GM19043 (cell line): ENCODE measurements at regions not wholly inside any gene's neighbourhood (a gene's known extent, or its start where the extent isn't known, plus 50 kb on each side); places are given as distances from the start of the nearest gene placed in this dataset.
"Not testable (repeated sequence)": the region's sequence is repeated elsewhere in the genome, so short reads cannot be mapped to it uniquely, and the experiment has no call there.

Experiments
- ATAC-seq: cut with Tn5 transposase; IDR thresholded peaks from one replicate; pipeline ENCODE4 v1.9.1; 2021; ENCODE audit warnings: low read depth; ENCODE audit not compliant: unreplicated experiment

GRCh38 chr2:82128051-82128450, 1823.5 kb upstream of the LRRTM1 start:
- ATAC-seq = no peak

DNA sequence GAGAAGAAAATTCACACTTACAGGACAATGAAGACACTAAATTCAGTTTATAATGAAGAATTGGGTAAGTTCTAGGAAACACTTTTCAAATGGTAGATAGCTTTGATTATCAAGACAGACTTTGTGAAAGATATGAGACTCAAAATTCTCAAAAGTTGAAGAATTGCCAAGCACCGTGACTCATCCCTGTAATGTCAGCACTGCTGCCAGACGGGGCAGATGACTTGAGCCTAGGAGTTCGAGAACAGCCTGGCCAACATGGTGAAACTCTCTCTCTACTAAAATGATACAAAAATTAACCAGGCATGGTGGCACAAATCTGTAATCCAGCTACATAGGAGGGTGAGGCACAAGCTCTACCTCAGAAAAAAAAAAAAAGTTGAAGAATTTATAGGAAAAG, 1820.1 kb upstream of the LRRTM1 start:
- no peak for ATAC-seq

DNA sequence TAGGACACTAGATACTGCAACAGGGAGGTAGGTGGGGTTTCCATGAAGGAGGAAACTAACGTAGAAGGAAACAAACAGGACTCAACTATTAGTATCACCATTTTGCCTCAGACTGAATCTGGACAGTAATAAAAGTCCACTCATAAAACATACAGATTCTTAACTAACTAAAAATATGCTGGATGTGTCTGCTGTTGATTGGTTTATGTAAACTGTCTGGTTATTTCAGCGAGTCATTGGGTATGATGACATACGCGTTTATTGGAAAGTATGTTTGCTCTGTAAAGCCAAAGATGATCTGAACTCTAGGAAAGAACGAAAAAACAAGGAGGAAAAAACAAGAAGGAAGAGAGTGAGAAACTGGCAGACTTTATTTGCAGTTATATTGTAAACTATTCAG, 1816.1 kb upstream of the LRRTM1 start:
- ATAC-seq = no peak

DNA sequence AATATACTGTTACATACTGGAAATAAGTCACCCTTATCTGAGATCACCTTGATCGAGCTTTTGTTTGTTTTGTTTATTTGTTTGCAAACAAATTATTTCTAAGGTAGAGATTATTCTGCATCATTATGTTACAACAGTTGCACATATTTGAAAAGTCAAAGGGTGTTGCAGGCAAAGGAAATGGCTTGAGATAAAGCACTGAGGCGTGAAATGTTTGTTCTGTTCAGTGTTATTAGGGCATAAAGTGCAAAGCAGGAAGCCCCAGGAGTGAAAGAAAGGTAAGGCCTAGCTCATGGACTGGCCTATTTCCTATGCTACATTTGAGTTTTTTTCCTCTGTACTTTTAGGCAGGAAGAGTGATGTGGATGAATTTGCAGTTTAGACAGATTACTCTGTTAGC, 1815.6 kb upstream of the LRRTM1 start:
- no peak for ATAC-seq

GRCh38 chr2:82109418-82109817, 1804.9 kb upstream of the LRRTM1 start:
- ATAC-seq = no peak

GRCh38 chr2:82098617-82099016, 1794.1 kb upstream of the LRRTM1 start:
- ATAC-seq = no peak

DNA sequence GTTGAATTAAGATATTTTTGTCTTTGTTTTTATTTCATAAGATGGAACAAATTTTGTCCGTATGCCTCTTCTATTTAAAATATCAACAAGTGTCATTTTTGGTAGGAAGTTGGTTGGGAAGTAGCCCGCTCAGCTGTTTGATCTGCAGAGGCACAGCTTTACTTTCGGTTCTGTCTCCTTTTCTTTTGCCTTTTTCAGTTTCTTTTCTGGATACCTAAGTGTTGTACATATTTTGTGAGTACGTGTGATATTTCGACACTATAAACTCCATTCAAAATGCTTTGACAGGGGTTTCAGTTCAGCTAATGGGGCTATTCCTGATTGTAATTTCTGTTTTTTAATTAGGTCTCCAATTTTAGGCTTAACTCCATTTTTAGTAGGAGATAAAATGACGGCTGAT, 1785.0 kb upstream of the LRRTM1 start:
- ATAC-seq = no peak

- no peak for ATAC-seq
These were observed 1780.3 kb upstream of the LRRTM1 start for GRCh38 chr2:82084679-82085392.

DNA sequence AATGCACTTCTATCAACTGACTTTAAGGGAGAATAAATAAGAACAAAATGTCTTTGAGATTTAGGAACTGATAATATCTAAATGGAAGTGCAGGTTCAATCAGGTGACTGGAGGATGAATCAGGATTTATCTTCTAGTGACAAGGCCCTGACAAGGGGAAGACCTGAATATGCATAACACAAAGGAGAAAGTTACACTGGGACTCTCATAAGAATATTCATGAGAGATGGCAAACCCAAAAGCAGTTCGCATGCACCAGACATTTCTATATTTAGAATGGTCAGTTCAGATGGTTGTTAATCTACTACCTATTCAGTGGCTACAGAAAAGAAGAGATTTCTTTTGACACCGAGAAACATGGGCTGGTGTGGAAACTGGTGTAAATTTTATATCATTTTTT, 1771.3 kb upstream of the LRRTM1 start:
- no peak for ATAC-seq

DNA sequence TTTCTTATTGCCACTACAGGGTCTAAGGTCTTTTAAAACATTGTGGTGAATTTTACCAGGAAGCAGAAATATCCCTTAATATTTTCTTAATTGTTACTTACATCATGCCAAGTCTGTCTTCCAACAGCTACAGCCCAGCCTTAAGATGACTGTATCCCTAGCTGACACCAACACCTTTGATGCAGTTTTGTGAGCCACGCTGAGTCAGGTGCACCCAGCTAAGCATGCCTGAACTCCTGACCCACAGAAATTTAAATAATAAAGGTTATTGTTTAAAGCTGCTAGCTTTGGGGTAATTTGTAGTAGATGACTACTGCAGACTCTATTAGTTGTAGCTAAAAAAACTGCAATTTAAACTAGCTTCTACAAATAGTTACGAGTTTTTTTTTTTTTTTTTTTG, 1757.9 kb upstream of the LRRTM1 start:
- no peak for ATAC-seq

GRCh38 chr2:82055846-82056245, 1751.3 kb upstream of the LRRTM1 start:
- ATAC-seq = no peak

DNA sequence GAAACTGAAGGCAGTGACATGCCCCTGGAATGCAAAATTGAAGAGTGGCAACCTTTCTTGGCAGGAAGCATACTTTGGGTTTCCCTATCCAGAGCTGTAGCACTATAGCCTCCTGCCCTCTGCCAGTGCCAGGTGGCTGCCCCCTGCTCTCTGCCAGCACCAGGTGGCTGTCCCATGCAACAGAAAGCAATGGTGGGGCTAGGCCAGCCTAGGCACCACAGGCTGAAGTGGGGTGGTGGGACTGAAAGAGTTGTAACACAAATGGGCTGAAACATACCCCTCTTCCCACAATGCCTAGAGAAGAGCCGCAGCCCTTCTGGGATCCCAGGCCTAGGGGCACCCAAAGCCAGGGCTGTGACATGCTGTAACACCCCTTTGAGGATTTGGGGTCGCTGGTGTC, 1739.3 kb upstream of the LRRTM1 start:
- no peak for ATAC-seq

GRCh38 chr2:82027921-82028615, 1723.5 kb upstream of the LRRTM1 start:
- no peak for ATAC-seq

DNA sequence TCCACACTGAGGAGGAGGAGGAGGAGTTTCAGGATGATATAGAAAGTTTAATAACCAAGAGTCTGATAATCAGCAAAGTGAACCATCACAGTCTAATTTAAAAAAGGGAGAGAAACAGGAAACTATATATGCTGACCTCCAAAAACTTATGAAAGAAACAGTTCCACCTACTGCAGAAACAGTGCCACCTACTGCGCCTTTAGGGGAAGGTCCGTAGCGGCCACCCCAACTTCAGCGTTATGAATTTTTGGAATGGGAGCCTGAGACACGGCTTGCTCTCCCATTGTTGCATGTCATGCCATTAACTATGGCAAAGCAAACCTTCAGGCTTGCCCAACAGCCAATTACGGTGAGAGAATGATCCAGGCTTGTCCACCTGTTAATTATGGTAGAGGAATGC, 1719.2 kb upstream of the LRRTM1 start:
- ATAC-seq = no peak

DNA sequence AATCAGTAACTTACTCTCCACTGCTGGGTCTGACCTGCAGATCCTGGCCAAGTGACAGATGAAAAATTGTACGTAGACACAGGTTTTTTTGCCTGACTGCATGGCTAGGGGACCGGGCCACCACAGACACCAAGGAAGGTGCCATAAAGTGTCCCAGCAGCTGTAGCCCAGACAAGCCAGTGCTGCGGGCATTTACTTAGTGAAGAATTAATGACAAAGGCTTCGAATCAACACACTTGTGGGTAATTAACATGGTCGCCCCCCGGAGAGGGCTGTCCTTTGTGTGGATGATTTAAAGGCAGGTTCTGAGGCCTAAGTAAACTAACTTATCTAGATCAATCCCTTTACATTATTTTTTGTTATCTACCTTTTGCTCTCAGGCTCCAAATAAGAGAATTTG, 1709.1 kb upstream of the LRRTM1 start:
- no peak for ATAC-seq

DNA sequence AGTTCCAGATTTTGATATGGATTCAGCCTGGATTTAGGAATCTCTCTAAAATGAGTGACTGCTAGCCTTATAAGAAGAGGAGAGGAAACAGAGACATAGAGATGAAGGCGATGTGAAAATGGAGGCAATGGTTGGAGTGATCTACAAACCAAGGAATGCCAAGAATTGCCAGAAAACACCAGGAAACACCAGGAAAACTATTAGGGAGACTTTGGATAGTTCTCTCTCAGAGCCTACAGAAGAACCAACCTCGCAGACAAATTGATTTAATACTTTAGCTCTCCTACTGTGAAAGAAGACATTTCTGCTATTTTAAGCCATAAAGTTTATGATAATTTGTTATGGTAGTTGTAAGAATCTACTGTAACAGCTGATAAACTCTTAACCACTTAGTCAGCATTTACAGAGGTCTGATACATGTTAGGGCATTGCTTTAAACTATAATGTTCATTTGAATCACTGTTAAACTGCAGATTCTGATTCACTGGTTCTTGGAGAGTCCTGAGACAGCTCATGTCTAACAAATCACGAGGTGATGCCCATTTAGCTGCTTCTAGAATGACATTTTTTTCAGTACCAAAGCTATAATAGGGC, 1702.6 kb upstream of the LRRTM1 start:
- no peak for ATAC-seq

GRCh38 chr2:82005889-82006288, 1701.3 kb upstream of the LRRTM1 start:
- ATAC-seq = not testable (repeated sequence)

DNA sequence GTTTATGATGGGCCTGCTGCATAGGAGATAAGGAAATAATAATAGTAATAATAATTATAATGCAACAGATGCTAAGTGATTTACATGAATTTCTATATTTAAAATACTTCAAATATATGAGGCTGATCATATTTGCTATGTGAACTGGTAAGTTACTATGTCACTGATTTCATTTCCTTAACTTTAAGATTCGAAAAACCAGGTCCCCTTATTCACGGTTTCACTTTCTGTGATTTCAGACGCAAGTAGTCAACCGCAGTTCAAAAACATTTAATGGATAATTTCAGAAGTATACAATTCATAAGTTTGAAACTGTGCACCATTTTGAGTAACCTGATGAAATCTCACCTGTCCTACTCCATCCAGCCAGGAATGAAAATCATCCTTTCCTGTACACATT, 1697.1 kb upstream of the LRRTM1 start:
- ATAC-seq = no peak

GRCh38 chr2:82000606-82001005, 1696.1 kb upstream of the LRRTM1 start:
- ATAC-seq = no peak

- ATAC-seq = no peak
These were observed 1691.8 kb upstream of the LRRTM1 start for GRCh38 chr2:81996332-81996731.

- ATAC-seq = no peak
These were observed 1686.7 kb upstream of the LRRTM1 start for GRCh38 chr2:81991282-81991681.

DNA sequence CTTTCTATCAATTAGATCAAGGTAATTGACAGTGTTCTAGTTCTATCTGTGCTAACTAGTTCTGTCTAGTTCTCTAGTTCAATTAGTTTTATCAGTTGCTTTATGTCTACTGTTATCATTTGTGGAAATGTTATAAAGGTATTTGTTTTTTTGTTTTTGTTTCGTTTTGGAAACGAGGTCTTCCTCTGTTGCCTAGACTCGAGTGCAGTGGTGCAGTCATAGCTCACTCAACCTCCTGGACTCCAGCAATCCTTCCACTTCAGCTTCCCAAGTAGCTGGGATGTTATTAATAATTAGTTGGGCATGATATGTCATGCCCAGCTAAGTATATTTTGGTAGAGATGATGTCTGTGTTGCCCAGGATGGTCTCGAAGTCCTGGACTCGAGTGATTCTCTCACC, 1682.8 kb upstream of the LRRTM1 start:
- ATAC-seq = no peak
